Dendritic cell treated with granulocyte-macrophage colony-stimulating factor and Interleukin-4, amounts not matched to agents 40 ng/mL and 50 ng/mL, for 4 days (primary cell): ENCODE measurements at regions not wholly inside any gene's neighbourhood (a gene's known extent, or its start where the extent isn't known, plus 50 kb on each side); places are given as distances from the start of the nearest gene placed in this dataset.

Experiments
- H3K27ac Mint-ChIP-seq: one replicate; pipeline ENCODE4 v1.8.0; 2022; ENCODE audit warnings: mild to moderate bottlenecking, mixed read lengths
- H3K27me3 Mint-ChIP-seq: one replicate; pipeline ENCODE4 v1.8.0; 2022; ENCODE audit warnings: mild to moderate bottlenecking, mixed read lengths
- H3K36me3 Mint-ChIP-seq: one replicate; pipeline ENCODE4 v1.8.0; 2022; ENCODE audit warnings: low read depth, mixed read lengths
- H3K4me1 Mint-ChIP-seq: one replicate; pipeline ENCODE4 v1.8.0; 2022; ENCODE audit warnings: low read depth, mixed read lengths
- H3K4me3 Mint-ChIP-seq: one replicate; pipeline ENCODE4 v1.8.0; 2022; ENCODE audit warnings: mild to moderate bottlenecking, moderate library complexity, mixed read lengths
- H3K9me3 Mint-ChIP-seq: one replicate; pipeline ENCODE4 v1.8.0; 2022; ENCODE audit warnings: mixed read lengths
- intact Hi-C: fragments of 100-400 bp; cut with micrococcal nuclease; formaldehyde crosslinking; loops from one replicate; pipeline ENCODE4 v1.15.0; 2022

GRCh38 chr18:61714421-61714820 is 178.4 kb downstream of the RNF152 start:
- Mint-ChIP-seq H3K4me3 (no peak overlapping the region), H3K4me1 (no peaks in the 10 kb centered on the region), H3K36me3 (no peaks in the 10 kb centered on the region), H3K27ac (no peak overlapping the region), H3K27me3 (peaks cover 13% of the 10 kb centered on the region), H3K9me3 (no peaks in the 10 kb centered on the region)
- intact Hi-C loops = no loop called here

DNA sequence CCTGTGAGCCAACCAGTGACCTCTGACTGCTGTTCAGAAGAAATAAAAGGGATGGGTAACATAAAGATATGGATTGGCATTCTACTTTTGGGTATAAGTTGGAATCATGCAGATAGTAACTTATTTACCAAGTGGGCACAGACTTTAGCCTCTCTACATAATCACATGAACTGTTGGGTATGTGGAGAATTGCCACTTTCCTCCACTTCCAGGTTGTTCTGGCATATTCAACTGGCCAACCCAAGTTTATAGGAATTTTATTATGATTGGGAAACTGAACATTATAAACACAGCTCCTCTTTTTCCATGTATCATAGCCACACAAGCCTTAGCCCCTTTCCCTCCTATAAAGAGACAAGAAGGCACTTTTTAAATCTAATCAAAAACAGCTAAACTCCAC is 179.3 kb downstream of the RNF152 start:
- Mint-ChIP-seq H3K27ac (no peak overlapping the region), H3K36me3 (no peaks in the 10 kb centered on the region), H3K4me3 (no peak overlapping the region), H3K27me3 (peaks cover 10% of the 10 kb centered on the region), H3K4me1 (no peaks in the 10 kb centered on the region), H3K9me3 (no peaks in the 10 kb centered on the region)
- intact Hi-C loops = no loop called here

DNA sequence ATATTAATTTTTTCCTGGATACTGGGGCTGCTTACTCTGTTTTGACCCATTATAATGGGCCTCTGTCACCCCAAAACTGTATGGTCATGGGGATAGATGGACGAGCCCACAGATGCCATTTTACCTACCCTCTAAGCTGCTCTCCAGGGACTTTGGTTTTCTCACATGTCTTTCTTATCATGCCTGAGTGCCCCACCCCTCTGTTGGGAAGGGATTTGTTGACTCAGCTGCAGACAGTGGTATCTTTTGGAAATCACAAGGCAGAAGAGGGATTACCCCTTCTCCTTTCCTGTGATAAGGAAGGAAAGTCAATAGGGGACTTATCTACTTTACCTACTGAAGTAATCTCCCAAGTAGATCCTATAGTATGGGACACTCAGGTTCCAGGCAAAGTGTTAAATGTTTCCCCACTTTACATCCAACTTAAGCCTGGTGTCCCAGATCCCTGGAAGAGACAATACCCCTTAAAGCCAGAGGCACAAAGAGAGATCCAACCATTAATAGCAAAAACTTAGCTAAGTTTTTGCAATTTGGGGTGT is 182.7 kb downstream of the RNF152 start:
- intact Hi-C loops = no loop called here
- H3K4me3 Mint-ChIP-seq = no peak overlapping the region
- H3K27ac Mint-ChIP-seq = no peak overlapping the region
- H3K27me3 Mint-ChIP-seq = peaks cover 17% of the 10 kb centered on the region
- no peaks in the 10 kb centered on the region for H3K9me3 Mint-ChIP-seq
- H3K36me3 Mint-ChIP-seq = no peaks in the 10 kb centered on the region
- no peaks in the 10 kb centered on the region for H3K4me1 Mint-ChIP-seq

DNA sequence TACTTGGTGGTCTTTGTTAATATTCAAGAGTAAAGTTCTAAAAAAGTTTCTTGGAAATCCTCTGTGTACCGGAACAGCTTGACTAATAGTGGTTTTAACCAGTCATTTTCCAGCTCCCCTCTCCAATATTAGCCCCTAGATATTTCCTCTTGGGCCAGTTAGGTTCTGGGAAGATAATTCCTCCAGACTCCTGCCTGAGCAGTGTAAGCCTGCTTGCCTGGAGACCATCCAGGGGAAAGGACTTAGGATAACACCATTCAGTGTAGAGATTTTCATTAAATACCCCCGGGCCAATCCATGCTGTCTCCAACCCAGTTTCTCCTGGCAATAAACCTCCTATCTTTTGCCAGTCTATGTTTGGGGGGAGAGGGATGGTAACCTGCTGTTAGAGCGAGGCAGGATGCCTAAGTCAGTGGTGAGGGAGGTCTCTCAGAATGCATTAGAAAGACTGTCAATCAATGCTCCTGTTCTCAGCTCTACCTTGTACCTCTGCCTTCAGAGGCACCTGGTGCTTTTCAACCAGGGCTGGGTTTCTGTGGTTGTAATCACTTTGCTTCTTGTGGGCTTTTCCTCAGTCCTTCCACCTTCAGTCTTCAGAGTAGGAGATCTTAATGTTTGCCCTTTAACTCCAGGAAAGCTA is 186.4 kb downstream of the RNF152 start:
- peaks cover 28% of the 10 kb centered on the region for H3K27me3 Mint-ChIP-seq
- no peak overlapping the region for H3K27ac Mint-ChIP-seq
- intact Hi-C loops = no loop called here
- H3K36me3 Mint-ChIP-seq = no peaks in the 10 kb centered on the region
- no peaks in the 10 kb centered on the region for H3K4me1 Mint-ChIP-seq
- H3K4me3 Mint-ChIP-seq = no peak overlapping the region
- no peaks in the 10 kb centered on the region for H3K9me3 Mint-ChIP-seq

DNA sequence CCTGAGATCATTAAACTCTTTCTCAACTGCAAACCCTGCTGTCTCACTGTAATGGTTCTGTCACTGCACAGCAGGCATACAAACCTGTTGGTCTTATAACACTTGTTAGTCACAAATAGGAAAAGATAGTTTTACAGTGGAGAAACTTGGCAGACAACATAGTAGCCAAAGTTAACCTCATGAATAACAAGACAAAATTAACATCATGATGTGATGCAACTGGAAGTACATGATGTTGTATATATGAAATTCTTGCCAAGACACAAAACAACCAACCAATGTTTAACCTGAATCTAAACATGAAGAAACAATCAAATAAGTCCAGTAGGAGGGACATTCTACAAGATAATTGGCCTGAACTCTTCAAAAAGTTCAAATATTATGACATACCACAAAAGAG is 189.3 kb downstream of the RNF152 start:
- Mint-ChIP-seq H3K9me3 (no peaks in the 10 kb centered on the region), H3K4me3 (no peak overlapping the region), H3K36me3 (no peaks in the 10 kb centered on the region), H3K27ac (no peak overlapping the region), H3K4me1 (no peaks in the 10 kb centered on the region), H3K27me3 (peaks cover 20% of the 10 kb centered on the region)
- intact Hi-C loops = no loop called here

DNA sequence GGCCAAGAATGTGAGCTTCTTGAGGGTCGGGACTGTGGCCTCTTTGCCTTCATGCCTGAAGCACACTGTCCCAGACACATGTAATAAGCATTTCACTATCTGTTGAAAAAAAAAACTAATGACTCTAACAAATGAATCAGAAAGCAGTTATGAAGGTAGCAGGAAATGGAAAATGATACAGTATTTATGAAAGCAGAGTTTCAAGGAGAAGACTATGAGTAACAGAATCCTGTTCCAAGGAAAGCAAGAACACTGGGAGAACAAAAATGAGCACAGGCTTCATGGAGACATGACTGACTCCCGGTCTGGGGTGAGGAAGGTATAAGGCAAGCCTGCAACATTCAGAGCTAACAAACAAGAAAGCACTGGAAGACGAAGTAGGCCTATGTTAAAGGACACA is 190.8 kb downstream of the RNF152 start:
- Mint-ChIP-seq H3K27ac (no peak overlapping the region), H3K36me3 (no peaks in the 10 kb centered on the region), H3K4me3 (no peak overlapping the region), H3K27me3 (peaks cover 18% of the 10 kb centered on the region), H3K4me1 (no peaks in the 10 kb centered on the region), H3K9me3 (no peaks in the 10 kb centered on the region)
- intact Hi-C loops = no loop called here

DNA sequence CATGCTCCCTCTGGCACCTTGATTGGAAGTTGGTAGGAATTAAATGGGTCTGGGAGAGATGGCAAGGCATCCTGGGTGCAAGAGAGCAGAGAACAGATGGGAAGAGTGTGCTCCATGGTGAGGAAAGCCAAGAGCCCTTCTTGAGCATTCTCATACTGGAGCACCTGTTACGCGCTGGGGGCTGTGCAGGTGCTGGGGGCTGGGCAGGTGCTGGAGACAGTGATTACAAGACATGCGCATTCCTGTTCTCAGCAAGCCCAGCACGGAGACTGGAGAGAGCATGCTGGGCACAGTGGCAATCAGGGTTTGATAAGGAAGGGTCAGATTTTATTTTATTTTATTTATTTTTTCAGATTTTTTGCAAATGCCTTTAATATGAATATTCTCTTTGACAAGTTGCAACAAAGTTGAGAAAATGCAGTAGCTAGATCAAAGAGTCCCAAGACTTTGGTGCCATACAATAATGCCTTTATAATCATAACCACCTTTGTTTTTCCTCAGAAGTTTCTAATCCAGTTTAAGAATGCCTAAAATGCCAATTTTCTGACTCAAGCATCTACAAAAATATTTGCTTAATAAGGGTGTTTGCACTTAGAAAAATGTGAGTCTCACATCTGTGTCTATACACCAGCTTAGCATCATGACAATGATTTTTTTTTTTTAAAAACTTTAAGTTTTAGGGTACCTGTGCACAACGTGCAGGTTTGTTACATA is 193.3 kb downstream of the RNF152 start:
- intact Hi-C loops = no loop called here

DNA sequence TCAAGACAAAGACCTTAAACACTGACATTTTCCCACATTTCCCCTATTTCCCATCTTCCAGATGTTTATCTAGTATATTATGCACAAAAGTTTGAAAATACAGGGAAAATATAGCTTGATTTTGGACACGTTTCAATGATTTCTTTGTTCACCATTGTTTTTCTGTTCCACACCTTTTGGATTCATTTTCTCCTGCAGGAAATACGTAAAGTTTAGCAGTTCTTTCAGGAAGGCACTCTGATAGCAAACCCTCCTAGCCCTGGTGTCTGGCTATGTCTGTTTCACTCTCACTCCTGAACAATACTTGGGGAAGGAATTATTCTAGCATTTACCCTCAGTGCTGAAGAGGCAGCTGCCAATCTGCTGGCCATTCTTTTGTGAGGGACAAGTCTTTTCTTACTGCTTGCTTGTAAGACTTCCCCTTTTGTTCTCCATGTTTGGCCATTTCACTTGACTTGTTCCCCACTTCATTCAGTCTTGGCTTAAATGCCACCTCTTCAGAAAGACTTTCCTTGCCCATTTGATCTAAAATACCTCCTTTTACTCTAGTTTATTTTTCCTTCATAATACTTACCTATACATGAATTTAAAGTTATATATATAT is 195.4 kb downstream of the RNF152 start:
- Mint-ChIP-seq H3K27ac (no peak overlapping the region), H3K27me3 (peaks cover 8% of the 10 kb centered on the region), H3K4me1 (no peaks in the 10 kb centered on the region), H3K36me3 (no peaks in the 10 kb centered on the region), H3K4me3 (no peak overlapping the region), H3K9me3 (no peaks in the 10 kb centered on the region)
- intact Hi-C loops = no loop called here

More for the DNA sequence above, 193.3 kb downstream of the RNF152 start:
- H3K36me3 Mint-ChIP-seq = no peaks in the 10 kb centered on the region
- H3K27me3 Mint-ChIP-seq = peaks cover 11% of the 10 kb centered on the region
- no peak overlapping the region for H3K27ac Mint-ChIP-seq
- H3K4me1 Mint-ChIP-seq = no peaks in the 10 kb centered on the region
- H3K4me3 Mint-ChIP-seq = no peak overlapping the region
- no peaks in the 10 kb centered on the region for H3K9me3 Mint-ChIP-seq

DNA sequence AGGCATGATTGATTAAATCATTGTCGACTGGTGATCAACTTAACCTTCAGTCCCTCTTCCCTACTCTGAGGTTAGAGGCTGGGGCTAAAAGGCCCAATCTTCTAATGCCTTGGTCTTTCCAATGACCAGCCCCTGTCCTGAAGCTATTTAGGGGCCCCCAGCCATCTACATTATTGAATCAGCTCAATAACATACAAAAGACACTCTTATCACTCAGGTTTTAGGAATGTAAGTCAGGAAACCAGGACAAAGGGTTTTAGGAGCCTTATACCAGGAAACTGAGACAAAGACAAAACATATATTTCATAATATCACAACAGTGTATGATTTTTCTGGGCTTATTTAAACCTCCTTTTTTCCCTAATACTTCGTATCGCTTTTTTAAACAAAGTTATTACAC is 198.6 kb downstream of the RNF152 start:
- Mint-ChIP-seq H3K27ac (no peak overlapping the region), H3K4me1 (no peaks in the 10 kb centered on the region), H3K9me3 (no peaks in the 10 kb centered on the region), H3K36me3 (no peaks in the 10 kb centered on the region), H3K27me3 (peaks cover 2% of the 10 kb centered on the region), H3K4me3 (no peak overlapping the region)
- intact Hi-C loops = no loop called here

- no peaks in the 10 kb centered on the region for H3K36me3 Mint-ChIP-seq
- H3K27ac Mint-ChIP-seq = no peak overlapping the region
- H3K4me1 Mint-ChIP-seq = no peaks in the 10 kb centered on the region
- no peak overlapping the region for H3K4me3 Mint-ChIP-seq
- no peaks in the 10 kb centered on the region for H3K27me3 Mint-ChIP-seq
- H3K9me3 Mint-ChIP-seq = peaks cover 5% of the 10 kb centered on the region
- intact Hi-C loops = no loop called here
Observed at GRCh38 chr18:61690418-61691138, 202.2 kb downstream of the RNF152 start.

- intact Hi-C loops = no loop called here
- H3K4me3 Mint-ChIP-seq = no peak overlapping the region
- H3K27me3 Mint-ChIP-seq = peaks cover 2% of the 10 kb centered on the region
- H3K36me3 Mint-ChIP-seq = no peaks in the 10 kb centered on the region
- no peaks in the 10 kb centered on the region for H3K4me1 Mint-ChIP-seq
- H3K9me3 Mint-ChIP-seq = peaks cover 5% of the 10 kb centered on the region
- H3K27ac Mint-ChIP-seq = no peak overlapping the region
Observed at GRCh38 chr18:61687317-61687716, 205.5 kb downstream of the RNF152 start.

DNA sequence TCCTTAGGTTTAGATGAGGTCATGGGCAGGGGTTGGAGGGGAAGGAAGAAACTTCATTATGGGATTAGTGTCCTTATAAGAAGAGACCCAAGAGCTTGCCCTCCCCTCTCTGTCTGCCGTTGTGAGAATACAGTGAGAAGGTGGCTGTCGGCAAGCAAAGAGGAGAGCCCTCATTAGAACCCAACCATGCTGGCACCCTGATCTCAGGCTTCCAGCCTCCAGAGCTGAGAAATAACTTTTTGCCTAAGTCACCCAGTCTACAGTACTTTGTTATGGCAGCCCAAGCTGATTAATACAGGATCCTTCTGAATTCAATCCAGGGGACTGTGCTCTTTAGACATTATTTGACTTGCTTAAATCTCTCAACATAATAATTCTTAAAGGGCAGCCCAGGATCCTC is 209.0 kb downstream of the RNF152 start:
- peaks cover 2% of the 10 kb centered on the region for H3K27me3 Mint-ChIP-seq
- peaks cover 20% of the 10 kb centered on the region for H3K9me3 Mint-ChIP-seq
- H3K36me3 Mint-ChIP-seq = no peaks in the 10 kb centered on the region
- H3K27ac Mint-ChIP-seq = no peak overlapping the region
- H3K4me3 Mint-ChIP-seq = no peak overlapping the region
- intact Hi-C loops = no loop called here
- no peaks in the 10 kb centered on the region for H3K4me1 Mint-ChIP-seq

DNA sequence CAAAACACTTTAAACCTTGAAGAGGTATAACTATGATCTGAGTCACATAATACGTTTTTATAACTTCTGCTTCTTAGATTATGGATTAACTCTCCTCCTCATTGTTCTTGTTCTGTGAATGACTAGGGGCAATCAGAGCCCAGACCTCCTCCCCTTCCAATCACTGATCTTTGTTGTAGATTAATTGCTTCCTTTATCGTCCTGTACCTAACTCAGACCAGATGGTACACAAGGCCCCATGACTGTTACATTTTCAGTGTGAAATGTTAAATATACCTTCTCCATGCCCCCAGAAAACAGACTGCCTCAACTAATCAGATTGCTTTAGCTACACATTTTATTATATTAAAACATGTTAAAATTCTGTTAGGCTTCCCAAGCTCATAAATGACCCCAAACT is 211.7 kb downstream of the RNF152 start:
- intact Hi-C loops = no loop called here
- H3K27ac Mint-ChIP-seq = no peak overlapping the region
- no peaks in the 10 kb centered on the region for H3K36me3 Mint-ChIP-seq
- H3K4me3 Mint-ChIP-seq = no peak overlapping the region
- no peaks in the 10 kb centered on the region for H3K4me1 Mint-ChIP-seq
- peaks cover 2% of the 10 kb centered on the region for H3K27me3 Mint-ChIP-seq
- peaks cover 28% of the 10 kb centered on the region for H3K9me3 Mint-ChIP-seq

- peaks cover 3% of the 10 kb centered on the region for H3K27me3 Mint-ChIP-seq
- no peaks in the 10 kb centered on the region for H3K36me3 Mint-ChIP-seq
- H3K27ac Mint-ChIP-seq = no peak overlapping the region
- no peaks in the 10 kb centered on the region for H3K4me1 Mint-ChIP-seq
- peaks cover 31% of the 10 kb centered on the region for H3K9me3 Mint-ChIP-seq
- intact Hi-C loops = no loop called here
- H3K4me3 Mint-ChIP-seq = no peak overlapping the region
Observed at GRCh38 chr18:61679836-61680235, 213.0 kb downstream of the RNF152 start.
